ENCODE measurements at regions not wholly inside any gene's neighbourhood (a gene's known extent, or its start where the extent isn't known, plus 50 kb on each side); places are given as distances from the start of the nearest gene placed in this dataset.
A peak's percentile ranks its signal among the peaks of the same experiment; 100 is the strongest.

- DNase-seq (ENCODE audit: low read depth in 2 of 2), result no peak
- H3K4me3 ChIP-seq (replicated peaks in 1 of 2; ENCODE audit: low read depth in 2 of 2, low read length in 2 of 2), result no peak overlapping the region
- no peak for TF ChIP-seq CTCF (IDR thresholded peaks at IDR 0.05; ENCODE audit: low read depth, low read length)
These were observed 123.7 kb downstream of the UFM1 start for GRCh38 chr13:38473305-38473704.

- H3K4me3 ChIP-seq (replicated peaks in 1 of 2; ENCODE audit: low read depth in 2 of 2, low read length in 2 of 2), result no peak overlapping the region
- no peak for TF ChIP-seq CTCF (IDR thresholded peaks at IDR 0.05; ENCODE audit: low read depth, low read length)
- no peak for DNase-seq (ENCODE audit: low read depth in 2 of 2)
These were observed 128.0 kb downstream of the UFM1 start for GRCh38 chr13:38477676-38478075.

- H3K4me3 ChIP-seq (replicated peaks in 1 of 2; ENCODE audit: low read depth in 2 of 2, low read length in 2 of 2), result no peak overlapping the region
- TF ChIP-seq CTCF (IDR thresholded peaks at IDR 0.05; ENCODE audit: low read depth, low read length), result no peak
- DNase-seq (ENCODE audit: low read depth in 2 of 2), result no peak
These were observed 134.0 kb downstream of the UFM1 start for GRCh38 chr13:38483623-38484022.

- no peak for TF ChIP-seq CTCF (IDR thresholded peaks at IDR 0.05; ENCODE audit: low read depth, low read length)
- no peak for DNase-seq (ENCODE audit: low read depth in 2 of 2)
- H3K4me3 ChIP-seq (replicated peaks in 1 of 2; ENCODE audit: low read depth in 2 of 2, low read length in 2 of 2), result no peak overlapping the region
These were observed 141.0 kb downstream of the UFM1 start for GRCh38 chr13:38490657-38491056.

GRCh38 chr13:38494445-38494844, 144.8 kb downstream of the UFM1 start:
- TF ChIP-seq CTCF (IDR thresholded peaks at IDR 0.05; ENCODE audit: low read depth, low read length), result no peak
- H3K4me3 ChIP-seq (replicated peaks in 1 of 2; ENCODE audit: low read depth in 2 of 2, low read length in 2 of 2), result no peak overlapping the region
- DNase-seq (ENCODE audit: low read depth in 2 of 2), result no peak

GRCh38 chr13:38496917-38497316, 147.3 kb downstream of the UFM1 start:
- DNase-seq (ENCODE audit: low read depth in 2 of 2), result peak; percentile 1 to 3
- no peak overlapping the region for H3K4me3 ChIP-seq (replicated peaks in 1 of 2; ENCODE audit: low read depth in 2 of 2, low read length in 2 of 2)
- TF ChIP-seq CTCF (IDR thresholded peaks at IDR 0.05; ENCODE audit: low read depth, low read length), result no peak

- no peak for TF ChIP-seq CTCF (IDR thresholded peaks at IDR 0.05; ENCODE audit: low read depth, low read length)
- no peak overlapping the region for H3K4me3 ChIP-seq (replicated peaks in 1 of 2; ENCODE audit: low read depth in 2 of 2, low read length in 2 of 2)
- no peak for DNase-seq (ENCODE audit: low read depth in 2 of 2)
These were observed 148.6 kb downstream of the UFM1 start for GRCh38 chr13:38498271-38498670.
